ENCODE measurements at regions not wholly inside any gene's neighbourhood (a gene's known extent, or its start where the extent isn't known, plus 50 kb on each side); places are given as distances from the start of the nearest gene placed in this dataset.
A peak's percentile ranks its signal among the peaks of the same experiment; 100 is the strongest.
"Not testable (repeated sequence)": the region's sequence is repeated elsewhere in the genome, so short reads cannot be mapped to it uniquely, and the experiment has no call there.

DNA sequence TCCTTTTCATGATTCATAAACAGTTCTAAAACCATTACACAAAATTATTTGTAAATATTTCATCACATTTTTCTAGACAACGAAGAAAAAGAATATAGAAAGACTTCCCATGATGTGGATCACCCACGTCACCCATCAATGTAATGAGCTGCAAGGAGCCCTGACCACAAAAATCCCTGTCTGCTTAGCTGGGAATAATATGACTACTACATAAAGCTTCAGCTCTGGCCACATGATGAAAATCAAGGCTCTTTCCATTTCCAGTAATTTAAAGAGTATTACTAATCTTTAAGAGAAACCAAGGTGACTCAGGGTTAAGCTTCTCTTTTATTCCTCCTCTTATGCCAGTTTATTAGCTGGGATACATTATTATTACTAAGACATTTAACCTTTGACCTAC is 180.8 kb upstream of the CACNA2D1 start:
- no peak for DNase-seq

DNA sequence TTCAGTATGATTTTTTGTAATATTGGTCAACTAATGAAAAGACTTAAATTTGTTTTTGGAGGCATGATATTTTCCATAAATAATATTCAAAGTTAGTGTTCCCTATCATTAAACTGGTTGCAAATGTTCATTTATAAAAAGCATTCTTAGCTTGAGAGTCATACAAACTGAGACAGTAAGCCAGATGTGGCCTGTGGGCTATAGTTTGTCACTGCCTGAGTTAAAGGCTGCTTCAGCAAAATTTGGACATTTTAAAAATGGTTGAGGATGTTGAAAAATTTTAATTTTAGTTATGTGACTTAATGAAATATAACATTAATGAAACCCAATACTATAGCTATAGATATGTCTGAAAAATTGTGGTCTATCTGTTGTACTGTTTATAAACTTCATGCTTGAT is 180.2 kb upstream of the CACNA2D1 start:
- no peak for DNase-seq

DNA sequence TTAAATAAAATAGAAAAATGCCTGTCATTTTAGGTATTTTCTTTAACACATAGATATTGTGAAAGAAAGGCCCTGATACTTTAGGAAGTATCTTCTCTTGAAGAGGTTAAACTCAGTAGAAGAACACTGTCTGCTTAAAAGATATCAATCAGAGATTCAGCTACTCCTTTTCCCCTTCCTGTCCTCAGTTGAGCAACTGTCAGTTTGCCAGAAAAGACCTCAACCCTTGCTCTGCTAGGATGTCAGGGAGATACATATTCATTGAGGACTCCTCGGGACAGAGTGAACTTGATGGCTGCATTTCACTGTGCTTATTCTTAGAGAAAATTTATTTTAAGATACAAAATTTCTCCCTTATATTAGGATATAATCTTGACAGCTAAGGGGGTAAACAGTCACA is 173.6 kb upstream of the CACNA2D1 start:
- DNase-seq, result no peak

DNA sequence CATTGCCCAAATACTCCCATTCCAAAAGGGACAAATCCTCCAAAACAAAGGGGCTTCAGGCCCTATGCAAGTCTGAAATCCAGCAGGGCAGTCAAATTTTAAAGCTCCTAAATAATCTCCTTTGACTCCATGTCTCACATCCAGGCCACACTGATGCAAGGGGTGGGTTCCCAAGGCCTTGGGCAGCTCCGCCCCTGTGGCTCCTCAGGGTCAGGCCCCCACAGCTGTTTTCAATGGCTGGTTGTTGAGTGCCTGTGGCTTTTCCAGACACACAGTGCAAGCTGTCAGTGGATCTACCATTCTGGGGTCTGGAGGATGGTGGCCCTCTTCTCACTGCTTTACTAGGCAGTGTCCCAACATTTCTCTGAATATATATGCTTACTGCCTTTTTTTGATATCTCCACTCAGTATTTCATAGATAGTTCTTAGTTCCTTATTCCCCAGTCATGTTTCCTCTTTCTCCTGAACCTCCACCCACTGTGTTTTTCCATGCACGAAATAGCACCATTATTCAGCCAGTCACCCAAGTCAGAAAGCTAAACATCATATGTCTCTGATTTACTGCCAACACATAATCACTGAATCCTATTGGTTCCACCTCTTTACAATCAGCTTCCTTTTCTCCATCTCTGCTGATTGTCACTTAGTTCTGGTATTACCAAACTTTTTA is 172.6 kb upstream of the CACNA2D1 start:
- no peak for DNase-seq

DNA sequence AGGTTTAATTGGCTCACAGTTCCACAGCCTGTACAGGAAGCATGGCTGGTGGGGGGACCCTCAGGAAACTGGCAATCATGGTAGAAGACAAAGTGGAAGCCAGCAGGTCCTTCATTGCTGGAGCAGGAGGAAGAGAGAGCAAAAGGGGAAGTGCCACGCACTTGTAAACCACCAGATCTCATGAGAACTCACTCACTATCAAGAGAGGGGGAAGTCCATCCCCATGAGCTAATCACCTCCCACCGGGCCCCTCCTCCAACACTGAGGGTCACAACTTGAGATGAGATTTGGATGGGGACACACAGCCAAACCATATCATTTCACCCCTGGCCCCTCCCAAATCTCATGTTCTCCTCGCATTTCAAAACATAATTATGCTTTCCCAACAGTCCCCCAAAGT is 171.9 kb upstream of the CACNA2D1 start:
- DNase-seq, result no peak

DNA sequence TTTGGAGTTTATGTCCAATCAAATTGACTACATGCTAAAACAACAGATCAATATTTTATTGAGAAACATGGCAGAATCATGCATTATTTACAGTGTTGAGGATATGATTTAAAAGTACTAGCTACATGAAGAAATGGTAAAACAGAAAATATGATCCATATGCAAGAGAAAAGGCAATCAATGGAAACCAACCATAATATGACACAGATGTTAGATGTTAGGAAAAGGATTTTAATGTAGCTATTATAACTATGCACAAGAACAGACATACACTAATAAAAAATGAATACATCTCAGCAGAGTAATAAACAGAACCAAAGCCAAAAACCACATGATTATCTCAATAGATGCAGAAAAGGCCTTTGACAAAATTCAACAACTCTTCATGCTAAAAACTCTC is 166.2 kb upstream of the CACNA2D1 start:
- no peak for DNase-seq

DNA sequence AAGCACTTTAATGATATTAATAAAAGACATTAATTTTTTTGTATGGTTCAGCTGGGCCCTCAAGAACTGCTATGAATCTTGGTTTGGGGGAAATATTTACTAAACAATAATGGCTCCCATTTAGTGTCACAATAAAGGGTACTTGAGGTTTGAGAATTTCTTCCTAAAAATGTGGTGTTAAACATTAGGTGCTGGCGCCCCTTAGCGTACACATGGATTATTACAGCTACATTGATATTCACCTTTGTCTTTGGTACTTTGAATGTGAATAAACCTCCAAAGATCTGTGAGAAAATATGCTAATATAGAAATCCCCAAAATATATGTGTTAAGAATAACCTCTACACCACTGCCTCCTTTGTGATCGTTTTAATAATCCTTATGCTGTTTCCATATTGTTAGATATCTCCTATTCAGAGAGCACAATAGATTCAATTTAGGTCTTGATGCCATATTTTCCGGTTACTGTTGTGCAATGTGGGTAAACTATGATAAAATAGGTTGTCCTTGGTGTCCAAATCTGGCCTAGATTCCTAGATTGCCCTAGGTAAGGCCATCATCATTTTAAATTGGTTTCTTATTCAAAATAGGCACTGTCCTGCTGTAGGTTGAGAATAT is 161.8 kb upstream of the CACNA2D1 start:
- DNase-seq, result peak in 1 of 2 experiments; percentile 3

DNA sequence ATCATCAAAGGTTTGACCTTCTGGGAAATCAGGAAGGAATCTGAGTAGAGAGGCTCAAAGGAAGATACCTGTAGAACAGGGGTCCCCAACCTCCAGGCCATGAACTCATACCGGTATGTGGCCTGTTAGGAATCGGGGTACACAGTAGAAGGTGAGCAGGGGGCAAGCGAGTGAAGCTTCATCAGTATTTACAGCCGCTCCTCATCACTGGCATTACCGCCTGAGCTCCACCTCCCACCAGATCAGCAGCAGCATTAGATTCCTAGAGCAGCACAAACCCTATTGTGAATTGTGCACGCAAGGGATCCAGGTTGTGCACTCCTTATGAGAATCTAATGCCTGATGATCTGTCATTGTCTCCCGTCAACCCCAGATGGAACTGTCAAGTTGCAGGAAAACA is 158.5 kb upstream of the CACNA2D1 start:
- DNase-seq, result no peak

DNA sequence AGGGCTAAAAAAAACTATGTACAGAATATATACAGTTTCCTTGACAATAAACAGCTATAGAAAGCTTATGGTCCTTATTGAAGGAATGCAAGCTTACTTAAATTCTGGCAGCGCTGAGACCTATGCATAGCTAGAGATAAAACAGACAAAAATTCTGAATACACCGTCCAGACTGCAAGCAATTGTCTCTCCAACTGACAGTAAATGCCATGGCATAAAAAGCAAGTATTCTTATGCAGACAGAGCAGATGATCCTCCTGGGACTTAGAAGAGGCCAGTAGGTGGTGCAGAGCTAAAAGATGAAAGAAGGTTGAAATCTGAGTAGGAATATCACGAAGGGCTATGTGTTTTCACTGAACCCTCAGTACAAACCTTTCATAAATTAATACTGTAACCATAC is 157.0 kb upstream of the CACNA2D1 start:
- DNase-seq, result no peak

DNA sequence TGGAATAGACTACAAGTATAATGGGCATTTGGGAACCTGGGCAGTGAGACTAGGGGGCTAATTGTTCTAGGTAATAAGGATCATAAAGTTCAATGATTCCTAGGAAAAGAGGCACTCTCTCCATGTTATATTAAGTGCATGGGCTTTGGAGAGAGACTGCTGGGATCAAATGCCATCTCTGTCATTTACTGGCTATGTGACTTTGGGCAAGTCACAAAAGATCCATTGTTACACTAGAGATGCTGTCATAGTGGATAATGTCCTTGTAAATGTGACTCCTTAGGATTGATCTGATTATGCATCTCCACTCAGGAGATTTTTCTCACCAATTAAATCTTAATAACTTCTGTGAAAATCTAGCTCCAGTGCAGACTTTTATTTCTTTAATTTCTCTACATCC is 156.3 kb upstream of the CACNA2D1 start:
- DNase-seq, result no peak

DNA sequence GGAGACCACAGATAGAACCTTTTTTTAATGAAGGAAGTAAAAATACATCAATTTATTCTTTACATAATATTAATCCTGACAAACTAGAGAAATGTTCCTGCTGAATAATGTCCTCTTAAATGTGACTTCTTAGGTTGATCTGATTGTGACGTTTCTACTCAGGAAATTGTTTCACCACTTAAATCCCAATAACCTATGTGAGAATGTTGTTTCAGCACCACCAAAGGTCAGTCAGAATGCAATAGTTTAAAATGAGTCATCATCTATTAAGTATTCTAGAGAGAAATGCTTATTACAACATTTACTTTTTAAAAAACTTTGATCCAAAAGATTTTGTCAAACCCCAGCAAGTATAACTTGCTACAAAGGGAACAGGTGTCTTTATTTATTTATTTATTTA is 155.4 kb upstream of the CACNA2D1 start:
- DNase-seq, result no peak

DNA sequence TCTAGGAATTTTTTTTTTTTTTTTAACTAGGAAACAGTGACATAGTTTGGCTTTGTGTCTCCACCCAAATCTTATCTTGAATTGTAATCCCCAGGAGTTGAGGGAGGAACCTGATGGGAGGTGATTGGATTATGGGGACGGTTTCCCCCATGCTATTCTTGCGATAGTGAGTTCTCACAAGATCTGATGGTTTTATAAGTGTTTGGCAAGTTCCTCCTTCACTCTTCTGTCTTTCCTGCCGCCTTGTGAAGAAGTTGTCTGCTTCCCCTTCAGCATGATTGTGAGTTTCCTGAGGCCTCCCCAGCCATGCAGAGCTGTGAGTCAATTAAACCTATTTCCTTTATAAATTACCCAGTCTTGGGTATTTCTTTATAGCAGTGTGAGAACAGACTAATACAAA is 152.2 kb upstream of the CACNA2D1 start:
- DNase-seq, result not testable (repeated sequence)

DNA sequence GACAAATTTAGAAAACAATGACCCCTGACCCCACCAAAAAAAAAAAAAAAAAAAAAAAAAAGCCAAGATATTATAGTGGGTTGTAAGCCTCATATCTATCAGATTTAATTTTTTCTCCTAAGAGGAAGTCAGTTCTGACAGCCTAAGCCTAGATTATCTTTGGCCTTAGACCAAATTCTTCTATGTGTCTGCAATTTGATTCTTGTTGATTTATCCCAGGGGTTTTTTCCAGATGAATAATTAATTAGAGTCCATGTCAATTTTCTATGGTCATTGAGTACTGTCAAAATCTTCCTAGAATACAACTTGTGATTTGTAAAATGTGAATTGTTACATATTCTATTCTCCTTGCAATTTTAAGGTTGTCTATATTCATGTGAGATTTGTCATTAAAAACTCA is 151.6 kb upstream of the CACNA2D1 start:
- DNase-seq, result no peak

DNA sequence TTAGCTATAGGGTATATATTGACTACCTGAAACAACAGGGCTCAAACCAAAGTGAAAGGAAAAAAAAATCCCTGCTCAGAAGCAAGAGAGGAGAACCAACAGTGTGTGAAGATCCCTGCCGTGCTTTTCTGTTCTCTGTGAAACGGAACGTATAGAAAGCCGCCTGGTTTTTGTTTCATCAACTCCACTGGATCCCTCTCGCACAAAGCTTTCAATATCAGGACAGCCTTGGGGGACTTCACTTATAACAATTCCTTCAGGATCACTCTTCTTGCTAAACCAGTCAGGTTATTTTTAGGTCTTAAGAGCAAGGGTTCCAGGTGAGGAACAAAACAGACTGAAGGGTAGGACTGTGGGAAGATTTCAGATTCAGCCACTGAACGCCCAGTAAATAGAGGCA is 151.1 kb upstream of the CACNA2D1 start:
- DNase-seq, result no peak

DNA sequence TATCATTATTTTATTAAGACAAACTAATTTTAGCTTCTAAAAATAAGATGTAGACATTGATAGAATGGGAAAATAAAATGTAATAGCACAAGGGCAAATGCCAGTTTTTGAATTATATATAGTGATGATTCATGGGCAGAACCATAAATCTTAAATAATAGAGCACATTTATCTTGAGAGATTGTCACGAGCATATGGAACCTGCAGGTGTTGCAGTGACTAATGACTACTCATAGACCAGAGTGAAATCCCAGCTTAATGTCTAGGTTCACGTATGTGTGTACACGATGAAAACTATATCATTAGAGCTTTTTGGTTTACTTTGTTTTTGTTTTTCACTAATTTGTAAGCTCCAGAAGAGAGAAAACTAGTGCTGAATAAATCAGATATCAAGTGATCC is 150.2 kb upstream of the CACNA2D1 start:
- DNase-seq, result no peak

DNA sequence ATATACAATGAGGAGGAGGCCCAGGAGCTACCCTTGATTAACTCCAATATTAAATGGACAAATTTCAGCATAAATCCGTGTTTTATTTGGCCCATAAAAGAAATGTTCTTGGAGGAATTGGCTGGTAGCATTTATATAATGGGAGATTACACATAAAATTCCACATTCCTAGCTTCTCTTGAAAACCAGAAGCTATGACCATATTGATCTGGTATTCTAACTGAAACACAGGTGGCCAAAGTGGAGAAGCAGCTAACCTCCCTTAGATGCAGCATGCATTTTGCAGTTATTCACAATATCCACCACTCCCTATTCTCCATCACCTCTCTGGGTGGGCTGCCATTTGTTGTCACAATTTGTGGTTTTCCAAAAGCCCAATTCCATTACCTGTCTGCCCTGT is 148.8 kb upstream of the CACNA2D1 start:
- DNase-seq, result no peak

DNA sequence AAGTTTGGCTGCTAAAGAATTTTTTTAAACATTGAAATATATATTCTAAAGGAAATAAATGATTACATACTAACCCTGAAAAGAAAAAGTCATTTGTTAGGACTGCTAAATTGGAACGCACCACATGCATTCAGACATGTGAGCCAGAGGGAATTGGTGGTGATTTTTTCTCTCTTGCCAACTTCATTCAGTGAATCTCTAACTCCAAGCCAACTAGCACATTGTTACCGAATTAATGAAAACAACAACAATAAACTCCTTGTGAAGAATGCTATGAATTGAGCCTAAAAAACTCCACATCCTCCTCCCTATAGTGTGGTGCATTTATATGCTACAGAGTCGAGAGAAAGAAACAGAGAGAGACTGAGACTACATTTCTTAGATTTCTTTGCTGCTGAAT is 135.5 kb upstream of the CACNA2D1 start:
- DNase-seq, result no peak

DNA sequence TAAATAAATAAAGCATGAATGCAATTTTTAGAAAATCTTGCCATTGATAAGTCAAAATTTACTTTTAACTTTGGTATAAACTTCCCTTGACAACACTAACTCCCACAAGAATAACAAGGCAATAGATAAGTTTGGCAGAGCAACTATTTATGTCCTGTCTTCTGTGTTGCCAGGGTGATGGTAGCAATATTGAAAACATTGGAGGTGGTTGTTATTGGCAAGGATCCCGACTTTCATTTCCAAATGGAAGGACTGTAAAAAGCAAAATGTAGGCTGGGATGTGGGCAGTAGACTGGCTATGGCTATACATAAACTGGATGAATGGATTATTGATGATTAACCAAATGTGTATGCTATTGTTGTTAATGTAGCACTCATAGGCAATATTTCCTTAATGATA is 134.9 kb upstream of the CACNA2D1 start:
- no peak for DNase-seq

DNA sequence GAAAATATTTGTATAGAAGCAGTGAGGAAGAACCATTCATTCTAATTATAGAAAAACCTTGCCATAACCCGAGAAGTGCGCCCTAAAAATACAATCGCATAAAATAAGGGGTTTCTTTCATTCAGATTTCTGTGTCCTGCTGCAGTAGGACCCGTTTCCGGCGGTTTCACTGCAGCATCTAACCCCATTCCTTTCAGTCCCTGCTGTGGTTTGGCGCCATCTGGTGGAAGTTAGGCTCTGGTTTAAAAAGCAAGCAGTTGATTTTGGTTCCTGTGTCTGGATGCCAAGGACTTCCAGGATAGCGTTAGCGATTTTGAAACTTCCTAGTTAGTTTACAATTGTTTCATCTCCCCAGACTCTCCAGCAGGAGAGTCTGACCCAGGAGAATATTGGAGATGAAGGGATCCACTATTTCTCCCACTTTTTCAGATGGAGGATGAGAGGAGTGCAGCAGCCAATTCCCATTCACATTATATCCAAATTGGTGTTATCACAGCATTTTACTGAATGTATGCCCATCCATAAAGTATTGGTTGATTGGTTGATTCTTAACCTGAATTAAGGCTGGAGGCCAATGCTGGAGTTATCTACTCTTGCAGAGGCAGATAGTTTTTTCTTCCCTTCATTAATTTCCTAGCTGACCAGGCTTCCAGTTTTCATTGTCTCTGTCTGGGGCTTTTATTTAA is 128.8 kb upstream of the CACNA2D1 start:
- DNase-seq, result peak; percentile 72 to 78

DNA sequence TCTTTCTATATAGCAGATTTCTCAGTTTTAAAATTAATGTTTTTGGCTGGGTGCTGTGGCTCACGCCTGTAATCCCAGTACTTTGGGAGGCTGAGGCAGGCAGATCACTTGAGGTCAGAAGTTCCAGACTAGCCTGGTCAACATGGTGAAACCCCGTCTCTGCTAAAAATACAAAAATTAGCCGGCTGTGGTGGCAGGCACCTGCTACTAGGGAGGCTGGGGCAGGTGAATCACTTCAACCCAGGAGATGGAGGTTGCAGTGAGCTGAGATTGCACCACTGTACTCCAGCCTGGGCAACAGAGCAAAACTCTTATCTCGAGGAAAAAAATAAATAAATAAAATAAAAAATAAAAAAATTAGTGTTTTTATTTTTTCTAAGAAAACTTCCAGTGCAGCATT is 127.5 kb upstream of the CACNA2D1 start:
- not testable (repeated sequence) for DNase-seq

DNA sequence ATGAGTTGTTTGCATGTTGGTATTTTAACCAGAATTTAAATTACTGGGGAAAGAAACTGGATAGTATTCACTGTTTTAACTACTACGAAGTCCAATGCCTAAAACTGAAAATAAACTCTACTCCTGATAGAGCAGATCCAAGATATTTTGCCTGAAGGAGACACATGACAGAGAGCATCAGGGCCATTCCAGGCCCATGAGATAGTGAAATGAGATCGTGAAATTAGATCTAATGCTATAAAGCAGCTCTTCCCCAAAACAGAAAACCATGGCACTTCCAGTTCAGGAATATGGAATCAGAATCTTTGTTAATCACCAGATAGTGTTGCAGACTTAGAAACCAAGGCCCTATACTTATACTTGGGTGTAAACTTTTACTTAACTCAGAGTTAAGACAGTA is 124.3 kb upstream of the CACNA2D1 start:
- DNase-seq, result no peak

DNA sequence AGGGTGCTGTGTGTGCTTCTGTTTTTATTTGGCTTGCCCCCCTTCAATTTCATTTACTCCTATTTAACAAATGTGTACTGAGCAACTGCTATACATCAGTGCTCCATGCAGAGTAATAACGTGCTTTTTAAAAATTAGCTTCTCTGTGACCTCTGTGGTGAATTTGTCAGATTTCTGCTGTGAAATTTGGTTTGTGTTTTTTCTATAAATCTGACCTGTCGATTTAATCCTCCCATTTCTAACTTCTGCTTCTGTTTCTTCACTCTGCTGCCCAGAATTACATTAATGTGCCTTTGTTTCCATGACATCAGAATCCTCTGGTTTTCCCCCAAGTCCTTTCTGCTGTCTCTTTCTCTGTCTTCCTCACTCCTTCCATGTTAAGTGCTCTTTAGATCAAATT is 123.8 kb upstream of the CACNA2D1 start:
- DNase-seq, result no peak

DNA sequence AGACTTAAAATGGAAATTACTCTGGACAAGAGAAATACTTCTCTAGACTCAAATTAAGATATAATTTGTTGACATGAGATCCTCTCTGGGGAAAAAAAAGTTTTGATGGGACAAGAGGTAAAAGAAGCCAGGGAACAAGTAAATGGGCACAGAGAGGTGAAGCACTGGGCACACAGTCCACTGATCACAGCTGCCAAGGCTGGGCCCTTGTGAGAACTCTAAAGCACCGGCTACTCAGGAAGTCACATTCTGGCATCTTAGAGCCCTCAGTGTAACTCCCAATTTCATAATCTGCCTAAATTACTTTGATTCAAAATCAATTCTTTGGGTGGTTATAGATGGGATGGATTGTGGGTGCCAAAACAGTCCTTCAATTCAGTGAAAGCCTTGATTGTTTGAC is 123.2 kb upstream of the CACNA2D1 start:
- DNase-seq, result no peak

DNA sequence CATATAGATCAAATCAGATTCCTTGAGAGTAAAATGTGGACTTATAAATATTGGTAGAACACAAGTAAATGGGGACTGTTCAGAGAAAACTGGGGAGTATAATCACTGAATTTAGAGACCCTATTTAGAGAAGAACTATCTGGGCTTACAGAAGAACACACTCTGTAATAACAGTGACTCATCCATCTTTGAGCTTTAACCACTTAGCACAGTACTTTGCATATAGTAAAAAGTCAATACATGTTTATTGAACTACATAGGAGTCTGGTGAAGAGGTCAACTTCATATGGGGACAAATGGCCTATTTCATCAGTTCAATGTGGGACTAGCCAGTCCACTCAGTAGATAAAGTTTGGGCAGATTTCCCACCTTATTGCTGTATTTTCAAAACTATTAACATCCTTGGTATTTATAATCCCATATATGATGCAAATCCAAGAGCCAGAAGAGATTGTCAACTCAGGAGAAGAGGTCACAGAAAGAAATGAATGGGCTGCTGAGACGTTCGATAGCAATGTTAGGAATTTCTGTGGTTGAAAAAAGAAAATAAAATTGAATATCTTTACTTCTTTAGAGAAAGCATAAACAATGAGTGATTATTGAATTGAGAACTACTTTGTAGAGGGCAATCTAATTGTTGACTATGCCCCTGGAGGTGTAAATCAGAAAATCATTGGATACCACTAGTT is 119.3 kb upstream of the CACNA2D1 start:
- no peak for DNase-seq
